ENCODE measurements at regions not wholly inside any gene's neighbourhood (a gene's known extent, or its start where the extent isn't known, plus 50 kb on each side); places are given as distances from the start of the nearest gene placed in this dataset.
"Not testable (repeated sequence)": the region's sequence is repeated elsewhere in the genome, so short reads cannot be mapped to it uniquely, and the experiment has no call there.

DNA sequence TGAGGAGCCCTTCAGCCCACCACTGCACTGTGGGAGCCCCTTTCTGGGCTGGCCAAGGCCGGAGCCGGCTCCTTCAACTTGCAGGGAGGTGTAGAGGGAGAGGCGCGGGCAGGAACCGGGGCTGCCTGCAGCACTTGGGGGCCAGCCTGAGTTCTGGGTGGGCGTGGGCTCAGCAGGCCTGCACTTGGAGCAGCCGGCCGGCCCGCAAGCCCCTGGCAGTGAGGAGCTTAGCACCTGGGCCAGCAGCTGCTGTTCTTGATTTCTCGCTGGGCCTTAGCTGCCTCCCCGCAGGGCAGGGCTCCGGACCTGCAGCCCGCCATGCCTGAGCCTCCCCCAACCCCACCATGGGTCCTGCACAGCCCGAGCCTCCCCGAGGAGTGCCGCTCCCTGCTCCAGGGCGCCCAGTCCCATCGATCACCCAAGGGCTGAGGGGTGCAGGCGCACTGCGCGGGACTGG, 101.7 kb upstream of the ADGRB3 start:
- TF ChIP-seq CTCF (IDR thresholded peaks at IDR 0.05; ENCODE audit: extremely low read depth, missing control alignments) = no peak
- no peak for DNase-seq (ENCODE audit: low spot score)

- TF ChIP-seq CTCF (IDR thresholded peaks at IDR 0.05; ENCODE audit: extremely low read depth, missing control alignments) = no peak
- DNase-seq (ENCODE audit: low spot score) = no peak
Observed at GRCh38 chr6:68527691-68528090, 107.4 kb upstream of the ADGRB3 start.

DNA sequence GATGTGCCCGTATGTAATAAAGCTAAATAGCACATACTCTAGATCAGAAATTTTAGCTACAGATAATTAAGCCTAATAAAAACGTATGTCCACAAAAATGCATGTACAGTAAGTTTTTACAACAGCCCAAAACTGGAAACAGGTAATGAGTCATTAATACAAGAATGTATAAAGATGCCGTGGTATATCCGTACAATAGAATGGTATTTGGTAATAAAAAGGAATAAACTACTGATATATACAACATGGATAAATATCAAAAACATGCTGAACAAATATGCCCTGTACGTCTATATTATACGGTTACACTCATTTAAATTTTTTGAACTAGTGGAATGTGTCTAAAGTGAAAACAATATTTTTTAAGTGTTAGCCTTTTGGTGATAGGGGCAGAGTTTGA, 128.2 kb upstream of the ADGRB3 start:
- no peak for TF ChIP-seq CTCF (IDR thresholded peaks at IDR 0.05; ENCODE audit: extremely low read depth, missing control alignments)
- DNase-seq (ENCODE audit: low spot score) = no peak

GRCh38 chr6:68502946-68503345, 132.1 kb upstream of the ADGRB3 start:
- no peak for DNase-seq (ENCODE audit: low spot score)
- TF ChIP-seq CTCF (IDR thresholded peaks at IDR 0.05; ENCODE audit: extremely low read depth, missing control alignments) = no peak

DNA sequence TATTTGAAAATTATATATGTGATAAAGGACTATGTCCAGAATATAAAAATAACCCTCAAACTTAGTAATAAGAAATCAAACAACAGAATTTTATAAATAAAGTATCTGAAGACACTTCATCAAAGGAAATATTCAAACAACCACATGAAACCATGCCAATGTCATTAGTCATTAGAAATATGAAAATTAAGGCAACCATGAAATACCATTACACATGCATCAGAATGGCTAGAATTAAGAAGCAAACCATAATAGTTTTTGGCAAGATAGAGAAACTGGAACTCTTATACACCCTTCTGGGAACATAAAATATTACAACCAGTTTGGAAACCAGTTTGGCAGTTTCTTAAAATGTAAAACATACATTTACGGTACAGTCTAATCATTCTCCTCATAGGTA, 137.2 kb upstream of the ADGRB3 start:
- no peak for DNase-seq (ENCODE audit: low spot score)
- no peak for TF ChIP-seq CTCF (IDR thresholded peaks at IDR 0.05; ENCODE audit: extremely low read depth, missing control alignments)

DNA sequence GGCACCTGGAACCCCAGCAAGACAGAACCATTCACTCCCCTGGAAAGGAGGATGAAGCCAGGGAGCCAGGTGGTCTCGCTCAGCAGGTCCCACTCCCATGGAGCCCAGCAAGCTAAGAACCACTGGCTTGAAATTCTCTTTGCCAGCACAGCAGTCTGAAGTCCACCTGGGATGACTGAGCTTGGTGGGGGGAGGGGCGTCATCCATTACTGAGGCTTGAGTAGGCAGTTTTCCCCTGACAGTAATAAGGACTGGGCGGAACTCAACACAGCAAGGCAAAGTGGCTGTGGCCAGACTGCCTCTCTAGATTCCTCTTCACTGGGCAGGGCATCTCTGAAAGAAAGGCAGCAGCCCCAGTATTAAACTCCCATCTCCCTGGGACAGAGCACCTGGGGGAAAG, 140.2 kb upstream of the ADGRB3 start:
- DNase-seq (ENCODE audit: low spot score) = not testable (repeated sequence)

- DNase-seq (ENCODE audit: low spot score) = no peak
- no peak for TF ChIP-seq CTCF (IDR thresholded peaks at IDR 0.05; ENCODE audit: extremely low read depth, missing control alignments)
Observed at GRCh38 chr6:68476611-68477010, 158.5 kb upstream of the ADGRB3 start.

DNA sequence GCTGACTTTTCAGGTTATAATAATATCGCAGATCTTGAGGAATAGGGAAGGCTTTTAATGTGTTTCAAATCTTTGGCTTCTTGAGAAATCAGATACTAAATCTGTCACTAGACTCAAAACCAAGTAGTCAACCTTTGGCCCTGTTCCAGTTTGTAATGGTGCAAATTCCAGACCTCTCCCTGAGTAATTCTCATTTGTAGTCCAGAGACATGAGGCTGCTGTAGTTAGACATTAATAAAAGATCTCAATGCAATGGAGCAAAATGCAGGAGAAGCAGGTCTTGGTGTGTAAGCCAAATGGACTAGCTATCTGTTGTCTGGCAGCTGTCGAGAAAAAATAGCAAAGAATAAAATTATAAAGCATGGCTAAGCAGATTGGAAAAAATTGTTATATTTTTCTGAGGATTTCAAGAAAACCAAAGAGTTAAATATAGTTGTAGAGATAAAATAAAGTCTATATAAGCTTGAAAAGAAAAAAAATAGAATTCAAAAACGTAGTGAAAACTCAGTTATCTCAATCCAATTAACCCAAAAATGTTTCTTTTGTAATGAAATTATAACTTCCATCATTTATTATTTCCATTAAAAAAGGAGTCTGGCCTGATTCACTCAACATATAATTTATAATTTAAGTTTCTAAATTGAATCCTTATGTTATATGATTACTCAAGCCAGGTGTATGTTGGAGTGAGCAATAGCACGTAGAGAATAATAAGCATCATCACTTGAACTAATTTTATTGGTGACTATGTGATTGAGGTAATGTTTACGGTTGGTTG, 161.5 kb upstream of the ADGRB3 start:
- TF ChIP-seq CTCF (IDR thresholded peaks at IDR 0.05; ENCODE audit: extremely low read depth, missing control alignments) = no peak
- no peak for DNase-seq (ENCODE audit: low spot score)

Measured in GM20000 (cell line).